Neural crest cell (in vitro differentiated cells): ENCODE measurements at regions not wholly inside any gene's neighbourhood (a gene's known extent, or its start where the extent isn't known, plus 50 kb on each side); places are given as distances from the start of the nearest gene placed in this dataset.

ENCODE experiments used
- DNase-seq: peaks from one replicate; pipeline ENCODE4 v3.0.0; 2021; ENCODE audit warnings: low read depth, mixed read lengths, low spot score
- H3K27ac Mint-ChIP-seq: one replicate; pipeline ENCODE4 v1.8.0; 2021; ENCODE audit warnings: mild to moderate bottlenecking, mixed read lengths; ENCODE audit not compliant: unreplicated experiment
- H3K27me3 Mint-ChIP-seq: 2 replicates; pipeline ENCODE4 v1.8.0; 2021; ENCODE audit warnings: low read depth, mild to moderate bottlenecking, mixed read lengths
- H3K36me3 Mint-ChIP-seq: 2 replicates; pipeline ENCODE4 v1.8.0; 2021; ENCODE audit warnings: low read depth, mild to moderate bottlenecking, mixed read lengths
- H3K4me1 Mint-ChIP-seq: 2 replicates; pipeline ENCODE4 v1.8.0; 2021; ENCODE audit warnings: mixed read lengths
- H3K4me3 Mint-ChIP-seq: one replicate; pipeline ENCODE4 v1.8.0; 2021; ENCODE audit warnings: mild to moderate bottlenecking, mixed read lengths
- H3K9me3 Mint-ChIP-seq: 2 replicates; pipeline ENCODE4 v1.8.0; 2021; ENCODE audit warnings: mixed read lengths
- TF ChIP-seq, protein P1 (sequence below): fragments of 200-600 bp; sonication (generic); conservative IDR thresholded peaks from 2 replicates; pipeline ENCODE4 v1.5.0; 2021; ENCODE audit warnings: antibody characterized with exemption, mild to moderate bottlenecking

DNA sequence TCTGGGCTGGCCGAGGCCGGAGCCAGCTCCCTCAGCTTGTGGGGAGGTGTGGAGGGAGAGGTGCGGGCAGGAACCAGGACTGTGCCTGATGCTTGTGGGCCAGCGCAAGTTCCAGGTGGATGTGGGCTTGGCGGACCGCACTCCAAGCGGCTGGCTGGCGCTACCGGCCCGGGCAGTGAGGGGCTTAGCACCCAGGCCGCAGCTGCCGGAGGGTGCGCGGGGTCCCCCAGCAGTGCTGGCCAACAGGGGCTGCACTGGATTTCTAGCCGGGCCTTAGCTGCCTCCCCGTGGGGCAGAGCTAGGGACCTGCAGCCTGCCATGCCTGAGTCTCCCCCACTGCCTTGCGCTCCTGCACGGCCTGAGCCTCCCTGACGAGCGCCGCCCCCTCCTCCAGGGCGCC, 242.8 kb downstream of the CCSER2 start:
- peaks cover 5% of the 10 kb centered on the region for H3K36me3 Mint-ChIP-seq
- no peak for DNase-seq
- peaks cover 2% of the 10 kb centered on the region for H3K27me3 Mint-ChIP-seq
- TF ChIP-seq, protein P1, sequence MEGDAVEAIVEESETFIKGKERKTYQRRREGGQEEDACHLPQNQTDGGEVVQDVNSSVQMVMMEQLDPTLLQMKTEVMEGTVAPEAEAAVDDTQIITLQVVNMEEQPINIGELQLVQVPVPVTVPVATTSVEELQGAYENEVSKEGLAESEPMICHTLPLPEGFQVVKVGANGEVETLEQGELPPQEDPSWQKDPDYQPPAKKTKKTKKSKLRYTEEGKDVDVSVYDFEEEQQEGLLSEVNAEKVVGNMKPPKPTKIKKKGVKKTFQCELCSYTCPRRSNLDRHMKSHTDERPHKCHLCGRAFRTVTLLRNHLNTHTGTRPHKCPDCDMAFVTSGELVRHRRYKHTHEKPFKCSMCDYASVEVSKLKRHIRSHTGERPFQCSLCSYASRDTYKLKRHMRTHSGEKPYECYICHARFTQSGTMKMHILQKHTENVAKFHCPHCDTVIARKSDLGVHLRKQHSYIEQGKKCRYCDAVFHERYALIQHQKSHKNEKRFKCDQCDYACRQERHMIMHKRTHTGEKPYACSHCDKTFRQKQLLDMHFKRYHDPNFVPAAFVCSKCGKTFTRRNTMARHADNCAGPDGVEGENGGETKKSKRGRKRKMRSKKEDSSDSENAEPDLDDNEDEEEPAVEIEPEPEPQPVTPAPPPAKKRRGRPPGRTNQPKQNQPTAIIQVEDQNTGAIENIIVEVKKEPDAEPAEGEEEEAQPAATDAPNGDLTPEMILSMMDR = no peak
- peaks cover 9% of the 10 kb centered on the region for H3K9me3 Mint-ChIP-seq
- no peak overlapping the region for H3K27ac Mint-ChIP-seq
- no peak overlapping the region for H3K4me3 Mint-ChIP-seq
- H3K4me1 Mint-ChIP-seq = no peaks in the 10 kb centered on the region

- no peak for DNase-seq
- H3K4me1 Mint-ChIP-seq = no peaks in the 10 kb centered on the region
- H3K27ac Mint-ChIP-seq = no peak overlapping the region
- TF ChIP-seq, protein P1 = peak; percentile 21
- H3K4me3 Mint-ChIP-seq = no peak overlapping the region
- peaks cover under 1% of the 10 kb centered on the region for H3K27me3 Mint-ChIP-seq
- H3K9me3 Mint-ChIP-seq = peaks cover 9% of the 10 kb centered on the region
- H3K36me3 Mint-ChIP-seq = peaks cover 7% of the 10 kb centered on the region
Measured at GRCh38 chr10:84574102-84574501, 245.7 kb downstream of the CCSER2 start.

- Mint-ChIP-seq H3K27ac (no peak overlapping the region), H3K27me3 (peaks cover 5% of the 10 kb centered on the region)
Measured at GRCh38 chr10:84581976-84582375, 253.6 kb downstream of the CCSER2 start.

GRCh38 chr10:84583501-84583900, 255.1 kb downstream of the CCSER2 start:
- Mint-ChIP-seq H3K4me1 (peaks cover 8% of the 10 kb centered on the region), H3K4me3 (no peak overlapping the region), H3K27me3 (peaks cover 5% of the 10 kb centered on the region), H3K9me3 (no peaks in the 10 kb centered on the region), H3K27ac (no peak overlapping the region), H3K36me3 (no peaks in the 10 kb centered on the region)
- TF ChIP-seq, protein P1 = no peak
- no peak for DNase-seq

More at GRCh38 chr10:84581976-84582375, 253.6 kb downstream of the CCSER2 start:
- Mint-ChIP-seq H3K4me1 (no peaks in the 10 kb centered on the region), H3K4me3 (no peak overlapping the region), H3K9me3 (no peaks in the 10 kb centered on the region), H3K36me3 (peaks cover 2% of the 10 kb centered on the region)
- DNase-seq = no peak
- TF ChIP-seq, protein P1 = no peak

DNA sequence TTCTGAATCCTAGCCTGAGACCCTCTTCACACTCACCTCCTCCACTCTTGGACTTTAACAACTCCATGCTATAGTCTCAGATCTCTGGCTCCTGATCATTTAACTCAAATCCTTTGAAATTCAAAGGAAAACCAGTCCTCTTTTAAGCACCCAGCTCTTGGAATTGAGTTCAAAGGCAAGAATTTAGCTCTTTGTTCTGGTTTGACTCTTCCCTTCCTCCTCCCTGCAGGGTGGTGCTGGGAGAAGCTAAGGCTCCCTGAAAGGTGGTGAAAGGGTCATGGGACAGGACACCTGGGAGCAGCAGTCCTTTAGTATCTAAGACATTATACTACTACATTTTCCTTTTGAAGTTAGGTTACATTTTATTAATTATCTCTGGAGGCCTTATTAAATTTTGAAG, 259.4 kb downstream of the CCSER2 start:
- Mint-ChIP-seq H3K27me3 (no peaks in the 10 kb centered on the region), H3K4me1 (peaks cover 8% of the 10 kb centered on the region)
- no peak for DNase-seq

More for the DNA sequence above, 259.4 kb downstream of the CCSER2 start:
- no peak overlapping the region for H3K4me3 Mint-ChIP-seq
- no peak overlapping the region for H3K27ac Mint-ChIP-seq
- H3K9me3 Mint-ChIP-seq = no peaks in the 10 kb centered on the region
- TF ChIP-seq, protein P1 = no peak
- H3K36me3 Mint-ChIP-seq = no peaks in the 10 kb centered on the region
